HL-60 (cell line): ENCODE measurements at regions not wholly inside any gene's neighbourhood (a gene's known extent, or its start where the extent isn't known, plus 50 kb on each side); places are given as distances from the start of the nearest gene placed in this dataset.

Experiments
- DNase-seq, 2 experiments: peaks; one replicate each; pipeline ENCODE4 v3.0.0-alpha.2; 2010 to 2020; ENCODE audit warnings: low read depth in 1 of 2, low spot score in 1 of 2
- H3K27ac ChIP-seq: fragments of 250-450 bp; sonication (Bioruptor Pico); replicated peaks from 2 replicates; pipeline ENCODE4 v1.5.1; 2020; ENCODE audit warnings: mild to moderate bottlenecking, moderate library complexity
- H3K27me3 ChIP-seq: fragments of 250-450 bp; sonication (Bioruptor Pico); 2 replicates; pipeline ENCODE4 v1.5.1; 2021; ENCODE audit warnings: mild to moderate bottlenecking, moderate library complexity; ENCODE audit not compliant: insufficient read depth, poor library complexity, severe bottlenecking
- H3K4me3 ChIP-seq: replicated peaks from 2 replicates; pipeline ENCODE4 v1.5.1; 2011; ENCODE audit warnings: mild to moderate bottlenecking, control low read depth, low read length; ENCODE audit not compliant: insufficient read depth
- CTCF ChIP-seq: IDR thresholded peaks from one replicate; pipeline ENCODE4 v1.5.1; 2011; ENCODE audit warnings: low read length, control low read depth, inconsistent platforms; ENCODE audit not compliant: insufficient read depth
- GABPA ChIP-seq: IDR thresholded peaks from 2 replicates; pipeline ENCODE4 v1.6.1; 2012; ENCODE audit warnings: low read depth
- POLR2AphosphoS5 ChIP-seq: IDR thresholded peaks from 2 replicates; pipeline ENCODE4 v1.6.1; 2012; ENCODE audit warnings: low read depth
- REST ChIP-seq: IDR thresholded peaks from 2 replicates; pipeline ENCODE4 v1.6.1; 2012; ENCODE audit warnings: low read depth; ENCODE audit not compliant: insufficient replicate concordance
- SPI1 ChIP-seq: IDR thresholded peaks from 2 replicates; pipeline ENCODE4 v1.6.1; 2012; ENCODE audit warnings: low read depth, mild to moderate bottlenecking, borderline replicate concordance

- TF ChIP-seq GABPA (no peak), SPI1 (no peak), REST (no peak), POLR2AphosphoS5 (no peak), CTCF (no peak)
- Histone ChIP-seq H3K27ac (no peak overlapping the region), H3K27me3 (peaks cover 16% of the 10 kb centered on the region), H3K4me3 (no peak overlapping the region)
- DNase-seq, result no peak
These were observed 77.9 kb upstream of the HOXC13 start for GRCh38 chr12:53860426-53861345.

GRCh38 chr12:53862206-53862605 is 76.4 kb upstream of the HOXC13 start:
- Histone ChIP-seq H3K27me3 (peaks cover 23% of the 10 kb centered on the region), H3K27ac (no peak overlapping the region), H3K4me3 (no peak overlapping the region)
- no peak for DNase-seq
- no peak for TF ChIP-seq POLR2AphosphoS5
- no peak for TF ChIP-seq CTCF
- TF ChIP-seq GABPA, result no peak
- no peak for TF ChIP-seq SPI1
- TF ChIP-seq REST, result no peak

- no peak for DNase-seq
- Histone ChIP-seq H3K27me3 (peaks cover 23% of the 10 kb centered on the region), H3K27ac (no peak overlapping the region), H3K4me3 (no peak overlapping the region)
- TF ChIP-seq REST, result no peak
- TF ChIP-seq GABPA, result no peak
- TF ChIP-seq CTCF, result no peak
- no peak for TF ChIP-seq SPI1
- no peak for TF ChIP-seq POLR2AphosphoS5
These were observed 75.8 kb upstream of the HOXC13 start for GRCh38 chr12:53862831-53863230.
